SU-DHL-6 (cell line): ENCODE measurements at regions not wholly inside any gene's neighbourhood (a gene's known extent, or its start where the extent isn't known, plus 50 kb on each side); places are given as distances from the start of the nearest gene placed in this dataset.

Source experiments
- H2AFZ ChIP-seq: fragments of 200-600 bp; sonication (generic); 2 replicates; pipeline ENCODE4 v1.6.1; 2014; ENCODE audit warnings: low read depth, mild to moderate bottlenecking, moderate library complexity, mixed read lengths, antibody characterized with exemption, low read length; ENCODE audit not compliant: severe bottlenecking
- H3F3A ChIP-seq: fragments of 200-600 bp; shearing (Covaris generic); 2 replicates; pipeline ENCODE4 v1.6.0; 2016; ENCODE audit warnings: antibody characterized with exemption, mild to moderate bottlenecking; ENCODE audit not compliant: insufficient read depth
- H3K27ac ChIP-seq: fragments of 200-600 bp; sonication (generic); 2 replicates; pipeline ENCODE4 v1.5.1; 2016; ENCODE audit warnings: low read depth, mild to moderate bottlenecking, low read length, moderate library complexity, mixed read lengths
- H3K27me3 ChIP-seq: fragments of 200-600 bp; sonication (generic), shearing (Covaris generic); 2 replicates; pipeline ENCODE4 v1.6.0; 2014; ENCODE audit warnings: mild to moderate bottlenecking, low read length
- H3K36me3 ChIP-seq: fragments of 200-600 bp; sonication (generic); 2 replicates; pipeline ENCODE4 v1.6.1; 2014; ENCODE audit warnings: mild to moderate bottlenecking, low read length, mixed read lengths
- H3K4me2 ChIP-seq: fragments of 300-600, 200-600 bp; shearing (Covaris generic), sonication (generic); 2 replicates; pipeline ENCODE4 v1.6.0; 2014; ENCODE audit warnings: low read length, low read depth, mild to moderate bottlenecking; ENCODE audit not compliant: poor library complexity, severe bottlenecking
- H3K4me3 ChIP-seq: fragments of 200-600 bp; sonication (generic); 2 replicates; pipeline ENCODE4 v1.5.1; 2014; ENCODE audit warnings: antibody characterized with exemption, low read length, mild to moderate bottlenecking, mixed read lengths; ENCODE audit not compliant: insufficient read depth, poor library complexity, severe bottlenecking
- H3K79me2 ChIP-seq: fragments of 200-600 bp; sonication (generic); 2 replicates; pipeline ENCODE4 v1.6.1; 2014; ENCODE audit warnings: mild to moderate bottlenecking, low read length, moderate library complexity; ENCODE audit not compliant: insufficient read depth
- H3K9ac ChIP-seq: fragments of 200-600 bp; sonication (generic); 2 replicates; pipeline ENCODE4 v1.7.0; 2014; ENCODE audit warnings: mild to moderate bottlenecking, low read length
- H3K9me2 ChIP-seq: fragments of 200-600 bp; sonication (generic); replicated peaks from 2 replicates; pipeline ENCODE4 v1.6.1; 2014; ENCODE audit warnings: low read length; ENCODE audit not compliant: insufficient read depth
- H3K9me3 ChIP-seq: fragments of 200-600 bp; sonication (generic); 2 replicates; pipeline ENCODE4 v1.6.1; 2014; ENCODE audit warnings: low read length, mixed read lengths; ENCODE audit not compliant: insufficient read depth
- H4K20me1 ChIP-seq: fragments of 200-600 bp; sonication (generic); 2 replicates; pipeline ENCODE4 v1.6.1; 2014; ENCODE audit warnings: low read depth, mild to moderate bottlenecking, antibody characterized with exemption, low read length, moderate library complexity, mixed read lengths
- CTCF ChIP-seq: fragments of 200-600 bp; sonication (generic); IDR thresholded peaks from one replicate; pipeline ENCODE4 v1.5.1; 2017; ENCODE audit warnings: antibody characterized with exemption, mild to moderate bottlenecking, low read length, moderate library complexity; ENCODE audit not compliant: insufficient read depth, poor library complexity, severe bottlenecking
- EZH2phosphoT487 ChIP-seq: fragments of 200-600 bp; sonication (generic), shearing (Covaris generic); conservative IDR thresholded peaks from 2 replicates; pipeline ENCODE4 v1.6.1; 2018; ENCODE audit warnings: mild to moderate bottlenecking, antibody characterized with exemption, low read length, moderate library complexity, mixed read lengths

- no peaks in the 10 kb centered on the region for H3F3A ChIP-seq
- H3K4me2 ChIP-seq, result no peak overlapping the region
- no peaks in the 10 kb centered on the region for H3K9me2 ChIP-seq
- H3K36me3 ChIP-seq, result no peaks in the 10 kb centered on the region
- no peak overlapping the region for H2AFZ ChIP-seq
- no peak for TF ChIP-seq CTCF
- TF ChIP-seq EZH2phosphoT487, result no peak
- H3K9ac ChIP-seq, result no peak overlapping the region
- H3K9me3 ChIP-seq, result no peaks in the 10 kb centered on the region
- no peak overlapping the region for H3K27ac ChIP-seq
- H4K20me1 ChIP-seq, result no peaks in the 10 kb centered on the region
- no peaks in the 10 kb centered on the region for H3K79me2 ChIP-seq
- no peaks in the 10 kb centered on the region for H3K27me3 ChIP-seq
- H3K4me3 ChIP-seq, result no peak overlapping the region
These were observed 52.5 kb upstream of the RBM19 start for GRCh38 chr12:114018669-114019068.
